GM12892 (cell line): ENCODE measurements at regions not wholly inside any gene's neighbourhood (a gene's known extent, or its start where the extent isn't known, plus 50 kb on each side); places are given as distances from the start of the nearest gene placed in this dataset.

ENCODE experiments used
- POLR2A ChIP-seq: IDR thresholded peaks from 2 replicates; pipeline ENCODE4 v1.6.1; 2011; ENCODE audit warnings: low read depth, low read length, control low read depth
- POLR2AphosphoS5 ChIP-seq: IDR thresholded peaks from 2 replicates; pipeline ENCODE4 v1.6.1; 2011; ENCODE audit warnings: low read depth, low read length, control low read depth
- TAF1 ChIP-seq: IDR thresholded peaks from 2 replicates; pipeline ENCODE4 v1.6.1; 2011; ENCODE audit warnings: low read depth, mild to moderate bottlenecking, control low read depth, low read length, borderline replicate concordance

- TF ChIP-seq POLR2A: no peak
- no peak for TF ChIP-seq TAF1
- no peak for TF ChIP-seq POLR2AphosphoS5
Observed at GRCh38 chr2:7454592-7454991, 537.4 kb downstream of the RNF144A start.
